NT2/D1 (cell line): ENCODE measurements at regions not wholly inside any gene's neighbourhood (a gene's known extent, or its start where the extent isn't known, plus 50 kb on each side); places are given as distances from the start of the nearest gene placed in this dataset.

Source experiments
- YY1 ChIP-seq: IDR thresholded peaks from 2 replicates; pipeline ENCODE4 v1.6.1; 2011; ENCODE audit not compliant: insufficient read length, insufficient read depth
- ZNF274 ChIP-seq: IDR thresholded peaks from 2 replicates; pipeline ENCODE4 v1.6.1; 2011; ENCODE audit warnings: mild to moderate bottlenecking, low read depth, low read length

- TF ChIP-seq YY1 (no peak), ZNF274 (no peak)
Measured at GRCh38 chr15:98147415-98147814, 186.9 kb downstream of the ARRDC4 start.
